ENCODE measurements at regions not wholly inside any gene's neighbourhood (a gene's known extent, or its start where the extent isn't known, plus 50 kb on each side); places are given as distances from the start of the nearest gene placed in this dataset.

- no peaks in the 10 kb centered on the region for H3K36me3 ChIP-seq
- WGBS, 5 donors: 85 to 94% (median 91%) methylated on average over 15 to 19 of the region's 19 CpGs
- H3K27me3 ChIP-seq (replicated peaks in 1 of 7): peaks cover 0 to 19% (median 10%) of the 10 kb centered on the region in 7 donors
- no peak for DNase-seq
- no peaks in the 10 kb centered on the region for H3K9me3 ChIP-seq
- no peak overlapping the region for H3K27ac ChIP-seq
- H3K4me1 ChIP-seq: peaks cover 0 to 13% (median 6%) of the 10 kb centered on the region in 6 donors
- H3K4me3 ChIP-seq: no peak overlapping the region
- TF ChIP-seq CTCF (IDR thresholded peaks at IDR 0.05 in 8 of 11, conservative IDR thresholded peaks at IDR 0.05 in 3 of 11): no peak
- TF ChIP-seq POLR2A (IDR thresholded peaks at IDR 0.05): no peak
- no peak for TF ChIP-seq POLR2AphosphoS5 (IDR thresholded peaks at IDR 0.05)
- intact Hi-C loops (cut with DNase I; ENCODE audit: low total_unique reads): no loop called here
Observed at GRCh38 chr6:166866839-166867637, 89.3 kb downstream of the RNASET2 start.

GRCh38 chr6:166864333-166864732 lies 92.0 kb downstream of the RNASET2 start:
- H3K4me3 ChIP-seq: no peak overlapping the region
- no peaks in the 10 kb centered on the region for H3K9me3 ChIP-seq
- no peak for DNase-seq
- 60 to 75% (median 68%) methylated on average over 1 of the region's 1 CpG for WGBS, 5 donors
- H3K36me3 ChIP-seq: no peaks in the 10 kb centered on the region
- peaks cover 0 to 43% (median 10%) of the 10 kb centered on the region in 7 donors for H3K27me3 ChIP-seq (replicated peaks in 1 of 7)
- intact Hi-C loops (cut with DNase I; ENCODE audit: low total_unique reads): no loop called here
- H3K27ac ChIP-seq: no peak overlapping the region
- no peak for TF ChIP-seq POLR2AphosphoS5 (IDR thresholded peaks at IDR 0.05)
- TF ChIP-seq POLR2A (IDR thresholded peaks at IDR 0.05): no peak
- no peak for TF ChIP-seq CTCF (IDR thresholded peaks at IDR 0.05 in 8 of 11, conservative IDR thresholded peaks at IDR 0.05 in 3 of 11)
- H3K4me1 ChIP-seq: peaks cover 0 to 21% (median 10%) of the 10 kb centered on the region in 6 donors

GRCh38 chr6:166862978-166863530 lies 93.3 kb downstream of the RNASET2 start:
- 27 to 73% (median 29%) methylated on average over 7 to 21 of the region's 21 CpGs for WGBS, 5 donors
- Histone ChIP-seq H3K27me3 (replicated peaks in 1 of 7) (peaks cover 0 to 43% (median 10%) of the 10 kb centered on the region in 7 donors), H3K27ac (no peak overlapping the region), H3K36me3 (no peaks in the 10 kb centered on the region), H3K4me1 (peaks cover 0 to 21% (median 10%) of the 10 kb centered on the region in 6 donors), H3K4me3 (peak overlapping the region; percentile 33 to 68 (median 50)), H3K9me3 (no peaks in the 10 kb centered on the region)
- TF ChIP-seq POLR2A (IDR thresholded peaks at IDR 0.05) (no peak), POLR2AphosphoS5 (IDR thresholded peaks at IDR 0.05) (no peak), CTCF (IDR thresholded peaks at IDR 0.05 in 8 of 11, conservative IDR thresholded peaks at IDR 0.05 in 3 of 11) (no peak)
- DNase-seq: no peak
- intact Hi-C loops (cut with DNase I; ENCODE audit: low total_unique reads): no loop called here

DNA sequence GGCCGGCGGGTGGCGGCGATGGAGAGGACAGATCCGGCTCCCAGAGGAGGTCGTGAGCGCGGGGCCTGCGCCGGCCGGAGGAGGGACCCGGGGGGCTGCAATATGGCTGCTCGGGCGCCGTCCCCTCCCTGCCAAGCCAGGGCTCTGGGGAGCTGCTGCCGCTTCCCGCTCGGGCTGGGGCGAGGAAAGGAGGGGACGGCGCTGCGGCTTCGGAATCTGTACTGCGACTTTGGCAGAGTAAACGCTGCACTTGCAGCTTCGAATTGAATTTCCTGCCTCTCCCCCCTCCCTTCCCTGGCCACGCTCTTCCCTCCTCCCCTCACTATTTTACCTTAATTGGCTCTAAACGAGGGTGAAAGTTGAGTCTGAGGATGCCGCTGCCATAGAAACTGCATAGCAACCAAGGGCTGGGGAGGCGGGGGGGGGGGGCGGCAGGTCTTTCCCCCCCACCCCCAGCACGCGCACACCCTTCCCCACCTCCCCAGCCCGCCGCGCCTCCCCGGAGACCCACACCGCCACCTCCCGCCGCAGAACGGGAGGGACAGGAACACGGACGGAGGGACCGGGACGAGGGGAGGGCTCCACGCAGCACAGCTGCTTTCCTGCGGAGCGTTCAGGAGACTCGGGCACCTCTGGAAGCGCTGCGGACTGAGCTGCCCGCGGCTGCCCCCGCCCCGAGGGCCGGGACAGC lies 93.9 kb downstream of the RNASET2 start:
- peak overlapping the region; percentile 33 to 68 (median 50) for H3K4me3 ChIP-seq
- H3K9me3 ChIP-seq: no peaks in the 10 kb centered on the region
- DNase-seq: peak; percentile 83
- peaks cover 0 to 43% (median 10%) of the 10 kb centered on the region in 7 donors for H3K27me3 ChIP-seq (replicated peaks in 1 of 7)
- TF ChIP-seq CTCF (IDR thresholded peaks at IDR 0.05 in 8 of 11, conservative IDR thresholded peaks at IDR 0.05 in 3 of 11) (peak in 1 of 11 experiments; percentile 16), POLR2AphosphoS5 (IDR thresholded peaks at IDR 0.05) (peak in 1 of 3 donors; percentile 25), POLR2A (IDR thresholded peaks at IDR 0.05) (no peak)
- no peak overlapping the region for H3K27ac ChIP-seq
- 0 to 1% (median 1%) methylated on average over 12 to 56 of the region's 56 CpGs for WGBS, 5 donors
- no peaks in the 10 kb centered on the region for H3K36me3 ChIP-seq
- peaks cover 0 to 21% (median 10%) of the 10 kb centered on the region in 6 donors for H3K4me1 ChIP-seq
- intact Hi-C loops (cut with DNase I; ENCODE audit: low total_unique reads): no loop called here

Measured in spleen (tissue), 11 donors.